NT2/D1 (cell line): ENCODE measurements at regions not wholly inside any gene's neighbourhood (a gene's known extent, or its start where the extent isn't known, plus 50 kb on each side); places are given as distances from the start of the nearest gene placed in this dataset.

ENCODE experiments used
- SUZ12 ChIP-seq: IDR thresholded peaks from 2 replicates; pipeline ENCODE4 v1.6.1; 2011; ENCODE audit not compliant: insufficient read length, insufficient read depth; ENCODE audit errors: extremely low read depth
- YY1 ChIP-seq: IDR thresholded peaks from 2 replicates; pipeline ENCODE4 v1.6.1; 2011; ENCODE audit not compliant: insufficient read length, insufficient read depth
- ZNF274 ChIP-seq: IDR thresholded peaks from 2 replicates; pipeline ENCODE4 v1.6.1; 2011; ENCODE audit warnings: mild to moderate bottlenecking, low read depth, low read length

DNA sequence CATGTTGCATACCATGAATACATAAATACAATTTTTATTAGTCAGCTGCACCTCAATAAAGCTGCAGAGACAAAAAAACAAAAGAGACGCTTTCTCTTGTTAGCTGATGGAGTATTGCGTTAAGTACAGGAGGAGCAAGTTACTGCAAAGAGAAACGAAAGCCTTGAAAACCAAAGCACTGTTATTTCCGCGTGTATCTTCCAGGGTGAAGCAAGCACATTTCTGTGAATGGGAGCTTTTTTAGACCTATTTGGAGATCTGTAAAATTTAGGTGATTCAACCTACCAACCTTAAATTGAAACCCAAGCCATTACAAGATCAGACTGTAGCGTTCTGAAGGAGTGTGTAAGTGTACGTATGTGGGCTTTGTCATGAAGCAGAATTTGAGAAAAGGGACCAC lies 390.4 kb downstream of the SOX9 start:
- TF ChIP-seq ZNF274, result no peak
- TF ChIP-seq SUZ12, result no peak
- no peak for TF ChIP-seq YY1
